Sigmoid colon (tissue), 6 donors: ENCODE measurements at regions not wholly inside any gene's neighbourhood (a gene's known extent, or its start where the extent isn't known, plus 50 kb on each side); places are given as distances from the start of the nearest gene placed in this dataset.

Experiments used
- DNase-seq: peaks from one replicate; pipeline ENCODE4 v3.0.0-alpha.2; 2019
- H3K27ac ChIP-seq, 4 donors: fragments of 200-600 bp; sonication (generic); one replicate each; pipeline ENCODE4 v1.5.1; 2016 to 2019; ENCODE audit warnings: mild to moderate bottlenecking in 1 of 4
- H3K27me3 ChIP-seq, 3 donors: fragments of 200-600 bp; sonication (generic); one replicate each; pipeline ENCODE4 v1.5.1; 2019; ENCODE audit warnings: mild to moderate bottlenecking in 1 of 3
- H3K36me3 ChIP-seq, 4 donors: fragments of 200-600 bp; sonication (generic); one replicate each; pipeline ENCODE4 v1.5.1; 2016 to 2019
- H3K4me1 ChIP-seq, 4 donors: fragments of 200-600 bp; sonication (generic); one replicate each; pipeline ENCODE4 v1.5.1; 2017 to 2019
- H3K4me3 ChIP-seq, 4 donors: fragments of 200-600 bp; sonication (generic); one replicate each; pipeline ENCODE4 v1.5.1; 2017 to 2019; ENCODE audit warnings: mild to moderate bottlenecking in 2 of 4, moderate library complexity in 1 of 4
- H3K9me3 ChIP-seq, 4 donors: fragments of 200-600 bp in 3 of 4; sonication (generic) in 3 of 4; one replicate each; pipeline versions ENCODE4 v1.5.1 to v1.6.1; 2013 to 2019
- EP300 ChIP-seq, 4 donors: sonication (generic); formaldehyde crosslinking; IDR thresholded peaks; one replicate each; pipeline ENCODE4 v1.6.1; 2017; ENCODE audit warnings: antibody characterized with exemption in 4 of 4
- POLR2A ChIP-seq, 2 donors: fragments of 450-650 bp; IDR thresholded peaks; one replicate each; pipeline ENCODE4 v1.6.1; 2016; ENCODE audit warnings: antibody characterized with exemption in 2 of 2, mild to moderate bottlenecking in 2 of 2, moderate library complexity in 2 of 2
- POLR2AphosphoS5 ChIP-seq, 4 donors: sonication (generic); formaldehyde crosslinking; IDR thresholded peaks; one replicate each; pipeline ENCODE4 v1.6.1; 2017; ENCODE audit warnings: antibody characterized with exemption in 4 of 4
- WGBS, 2 donors: extraction: QIAGEN DNeasy Blood & Tissue Kit; methylation state at CpG; one replicate each; pipeline ENCODE4 v1.1.7; 2013; 5-methylcytosine and 5-hydroxymethylcytosine counted together
- intact Hi-C: fragments of 100-400 bp; cut with DNase I; formaldehyde crosslinking; loops from one replicate; pipeline ENCODE4 v1.15.1; 2023
- TF ChIP-seq, protein P1 (sequence below), 4 experiments: fragments of 450-650 bp in 3 of 4; fragments of 200-600 bp in 1 of 4; IDR thresholded peaks; one replicate each; pipeline ENCODE4 v1.5.1; 2016 to 2019; ENCODE audit warnings: antibody characterized with exemption in 4 of 4, mild to moderate bottlenecking in 3 of 4, moderate library complexity in 2 of 4
- donor health status: healthy with polysubstance abuse.
- donor health status: healthy.

DNA sequence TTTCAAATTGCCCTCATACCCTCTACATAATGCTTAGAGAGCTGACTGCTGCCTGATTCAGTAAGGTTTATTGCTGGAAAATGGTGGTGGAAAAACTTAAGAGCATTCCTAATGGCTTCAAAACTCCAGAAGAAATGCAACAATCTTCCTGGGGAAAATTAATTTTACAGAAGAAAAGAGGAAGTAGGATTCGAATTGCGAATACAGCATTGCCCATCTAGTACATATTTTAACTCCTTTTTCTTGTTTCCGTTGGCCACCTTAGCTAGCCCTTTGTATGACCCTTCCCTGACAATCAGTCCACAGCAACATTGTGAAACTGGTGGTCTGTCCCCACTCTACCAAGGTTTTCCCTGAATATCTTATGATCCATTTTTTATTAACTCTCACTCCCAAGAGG, 224.7 kb downstream of the MTX2 start:
- Histone ChIP-seq H3K4me3 (no peak overlapping the region), H3K4me1 (peaks cover 0 to 41% (median 3%) of the 10 kb centered on the region in 4 donors), H3K27me3 (no peaks in the 10 kb centered on the region), H3K27ac (peak overlapping the region; percentile 1 to 68 (median 34)), H3K36me3 (no peaks in the 10 kb centered on the region), H3K9me3 (no peaks in the 10 kb centered on the region)
- TF ChIP-seq, protein P1, sequence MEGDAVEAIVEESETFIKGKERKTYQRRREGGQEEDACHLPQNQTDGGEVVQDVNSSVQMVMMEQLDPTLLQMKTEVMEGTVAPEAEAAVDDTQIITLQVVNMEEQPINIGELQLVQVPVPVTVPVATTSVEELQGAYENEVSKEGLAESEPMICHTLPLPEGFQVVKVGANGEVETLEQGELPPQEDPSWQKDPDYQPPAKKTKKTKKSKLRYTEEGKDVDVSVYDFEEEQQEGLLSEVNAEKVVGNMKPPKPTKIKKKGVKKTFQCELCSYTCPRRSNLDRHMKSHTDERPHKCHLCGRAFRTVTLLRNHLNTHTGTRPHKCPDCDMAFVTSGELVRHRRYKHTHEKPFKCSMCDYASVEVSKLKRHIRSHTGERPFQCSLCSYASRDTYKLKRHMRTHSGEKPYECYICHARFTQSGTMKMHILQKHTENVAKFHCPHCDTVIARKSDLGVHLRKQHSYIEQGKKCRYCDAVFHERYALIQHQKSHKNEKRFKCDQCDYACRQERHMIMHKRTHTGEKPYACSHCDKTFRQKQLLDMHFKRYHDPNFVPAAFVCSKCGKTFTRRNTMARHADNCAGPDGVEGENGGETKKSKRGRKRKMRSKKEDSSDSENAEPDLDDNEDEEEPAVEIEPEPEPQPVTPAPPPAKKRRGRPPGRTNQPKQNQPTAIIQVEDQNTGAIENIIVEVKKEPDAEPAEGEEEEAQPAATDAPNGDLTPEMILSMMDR (IDR thresholded peaks at IDR 0.05), result no peak
- TF ChIP-seq POLR2AphosphoS5 (IDR thresholded peaks at IDR 0.05) (no peak), EP300 (IDR thresholded peaks at IDR 0.05) (no peak), POLR2A (IDR thresholded peaks at IDR 0.05) (no peak)
- DNase-seq, result no peak
- intact Hi-C loops, result no loop called here
- WGBS, 2 donors, result 74 to 91% methylated on average over 3 of the region's 3 CpGs

DNA sequence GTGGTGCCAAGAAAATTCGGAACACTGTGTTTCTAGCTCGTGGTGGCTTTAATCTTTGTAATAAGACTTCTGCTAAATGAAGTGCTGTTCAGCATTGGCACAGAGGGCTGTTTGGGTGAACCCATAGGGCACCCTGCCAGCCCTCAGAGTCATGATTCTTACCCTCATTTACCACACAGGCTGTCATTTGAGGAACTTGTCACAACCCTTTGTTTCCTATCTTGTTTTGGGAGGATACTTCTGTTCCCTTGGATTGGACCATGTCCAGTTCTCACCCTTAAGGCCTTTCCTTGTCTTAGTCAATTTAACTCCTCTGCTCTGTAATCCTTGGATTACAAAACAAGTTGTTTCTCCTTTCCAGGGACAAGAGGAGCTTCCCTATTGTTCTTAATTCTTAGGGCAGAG, 225.7 kb downstream of the MTX2 start:
- peaks cover 0 to 41% (median 3%) of the 10 kb centered on the region in 4 donors for H3K4me1 ChIP-seq
- no peaks in the 10 kb centered on the region for H3K9me3 ChIP-seq
- no peak for TF ChIP-seq POLR2A (IDR thresholded peaks at IDR 0.05)
- TF ChIP-seq POLR2AphosphoS5 (IDR thresholded peaks at IDR 0.05), result peak in 3 of 4 donors; percentile 30 to 50 (median 37)
- intact Hi-C loops, result loop anchor here (5.0 kb wide), 1 partner anchor 38 kb away; no protein-coding TSS in a partner anchor
- 39 to 48% methylated on average over 2 of the region's 2 CpGs for WGBS, 2 donors
- DNase-seq, result peak; percentile 85
- no peak overlapping the region for H3K4me3 ChIP-seq
- no peaks in the 10 kb centered on the region for H3K36me3 ChIP-seq
- peak overlapping the region in 3 of 4 donors; percentile 23 to 68 (median 46) for H3K27ac ChIP-seq
- no peaks in the 10 kb centered on the region for H3K27me3 ChIP-seq

- H3K27ac ChIP-seq, result peak overlapping the region; percentile 23 to 68 (median 36)
- intact Hi-C loops, result loop anchor here (5.0 kb wide), 1 partner anchor 39 kb away; no protein-coding TSS in a partner anchor
- TF ChIP-seq EP300 (IDR thresholded peaks at IDR 0.05), result no peak
- TF ChIP-seq POLR2AphosphoS5 (IDR thresholded peaks at IDR 0.05), result no peak
- TF ChIP-seq POLR2A (IDR thresholded peaks at IDR 0.05), result no peak
- TF ChIP-seq, protein P1 (IDR thresholded peaks at IDR 0.05), result no peak
- H3K4me3 ChIP-seq, result no peak overlapping the region
- no peaks in the 10 kb centered on the region for H3K9me3 ChIP-seq
- no peaks in the 10 kb centered on the region for H3K27me3 ChIP-seq
- 94 to 95% methylated on average over 3 of the region's 3 CpGs for WGBS, 2 donors
- no peak for DNase-seq
- peaks cover 0 to 38% (median 3%) of the 10 kb centered on the region in 4 donors for H3K4me1 ChIP-seq
- H3K36me3 ChIP-seq, result no peaks in the 10 kb centered on the region
These were observed 226.6 kb downstream of the MTX2 start for GRCh38 chr2:176495826-176496225.

- no peak overlapping the region for H3K27ac ChIP-seq
- intact Hi-C loops, result loop anchor here (5.0 kb wide), 1 partner anchor 39 kb away; no protein-coding TSS in a partner anchor
- H3K27me3 ChIP-seq, result no peaks in the 10 kb centered on the region
- no peak overlapping the region for H3K4me3 ChIP-seq
- 54 to 58% methylated on average over 3 of the region's 3 CpGs for WGBS, 2 donors
- TF ChIP-seq EP300 (IDR thresholded peaks at IDR 0.05) (no peak), POLR2AphosphoS5 (IDR thresholded peaks at IDR 0.05) (peak in 1 of 4 donors; percentile 11), POLR2A (IDR thresholded peaks at IDR 0.05) (no peak)
- TF ChIP-seq, protein P1 (IDR thresholded peaks at IDR 0.05), result no peak
- H3K4me1 ChIP-seq, result peaks cover 0 to 39% (median 9%) of the 10 kb centered on the region in 4 donors
- H3K36me3 ChIP-seq, result no peaks in the 10 kb centered on the region
- no peak for DNase-seq
- no peaks in the 10 kb centered on the region for H3K9me3 ChIP-seq
These were observed 227.5 kb downstream of the MTX2 start for GRCh38 chr2:176496761-176497160.

DNA sequence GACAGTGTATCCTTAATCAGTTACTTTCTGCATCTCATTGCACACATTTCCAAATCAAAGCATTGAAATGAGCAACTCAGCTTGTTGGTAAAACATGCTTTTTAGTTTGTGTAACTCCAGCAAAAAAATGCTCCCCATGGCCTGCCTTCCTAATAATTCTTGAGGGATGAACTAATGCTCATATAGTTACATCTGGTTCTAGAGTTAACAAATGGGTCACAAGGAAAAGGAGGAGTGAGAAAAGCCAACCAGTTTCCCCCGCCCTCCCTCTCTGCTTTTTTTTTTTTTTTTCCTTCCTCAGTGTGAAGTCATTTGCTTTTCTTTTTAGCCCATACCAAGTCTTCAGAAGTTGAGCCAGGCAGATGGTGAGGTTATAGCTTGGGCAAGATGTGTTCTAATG, 231.7 kb downstream of the MTX2 start:
- H3K36me3 ChIP-seq, result no peaks in the 10 kb centered on the region
- no peaks in the 10 kb centered on the region for H3K9me3 ChIP-seq
- TF ChIP-seq POLR2AphosphoS5 (IDR thresholded peaks at IDR 0.05) (peak in 1 of 4 donors; percentile 25), POLR2A (IDR thresholded peaks at IDR 0.05) (no peak)
- intact Hi-C loops, result no loop called here
- 67% methylated on average over 1 of the region's 1 CpG for WGBS, 2 donors
- no peak overlapping the region for H3K4me3 ChIP-seq
- no peak for DNase-seq
- no peak overlapping the region for H3K27ac ChIP-seq
- no peaks in the 10 kb centered on the region for H3K27me3 ChIP-seq
- H3K4me1 ChIP-seq, result peaks cover 0 to 36% (median 18%) of the 10 kb centered on the region in 4 donors

DNA sequence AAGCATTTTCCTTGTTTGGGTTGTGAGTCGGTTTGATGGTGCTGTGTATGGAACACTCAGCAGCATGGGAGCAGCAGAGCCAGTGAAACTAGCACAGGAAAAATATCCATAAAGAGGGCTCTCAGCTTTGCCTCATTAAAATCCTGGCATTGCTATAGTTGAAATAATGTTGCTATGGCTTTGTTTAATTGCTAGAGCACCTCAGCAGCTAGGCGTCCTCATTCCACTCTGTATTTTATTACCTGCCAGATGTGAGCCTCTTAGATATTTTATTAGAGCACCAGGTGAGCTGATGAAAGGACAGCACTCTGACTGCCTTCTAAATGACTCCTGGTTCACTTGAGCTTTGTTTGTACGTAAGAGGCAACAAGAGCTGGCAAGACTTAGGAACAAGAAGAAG, 232.4 kb downstream of the MTX2 start:
- H3K27me3 ChIP-seq, result no peaks in the 10 kb centered on the region
- no peaks in the 10 kb centered on the region for H3K36me3 ChIP-seq
- TF ChIP-seq POLR2AphosphoS5 (IDR thresholded peaks at IDR 0.05), result no peak
- TF ChIP-seq EP300 (IDR thresholded peaks at IDR 0.05), result no peak
- no peak overlapping the region for H3K4me3 ChIP-seq
- no peak for DNase-seq
- H3K27ac ChIP-seq, result no peak overlapping the region
- intact Hi-C loops, result no loop called here
- H3K9me3 ChIP-seq, result no peaks in the 10 kb centered on the region
- 14 to 58% methylated on average over 3 of the region's 3 CpGs for WGBS, 2 donors
- peaks cover 0 to 36% (median 18%) of the 10 kb centered on the region in 4 donors for H3K4me1 ChIP-seq
